Hepatocyte (in vitro differentiated cells): ENCODE measurements at regions not wholly inside any gene's neighbourhood (a gene's known extent, or its start where the extent isn't known, plus 50 kb on each side); places are given as distances from the start of the nearest gene placed in this dataset.

Experiments
- CTCF ChIP-seq: fragments of 200-600 bp; sonication (generic); IDR thresholded peaks from 2 replicates; pipeline ENCODE4 v1.5.1; 2016; ENCODE audit warnings: antibody characterized with exemption, mild to moderate bottlenecking; ENCODE audit not compliant: poor library complexity
- EZH2phosphoT487 ChIP-seq: fragments of 200-600 bp; sonication (generic); IDR thresholded peaks from one replicate; pipeline ENCODE4 v1.6.1; 2018; ENCODE audit warnings: antibody characterized with exemption, mild to moderate bottlenecking, low read depth, moderate library complexity; ENCODE audit not compliant: unreplicated experiment, severe bottlenecking

DNA sequence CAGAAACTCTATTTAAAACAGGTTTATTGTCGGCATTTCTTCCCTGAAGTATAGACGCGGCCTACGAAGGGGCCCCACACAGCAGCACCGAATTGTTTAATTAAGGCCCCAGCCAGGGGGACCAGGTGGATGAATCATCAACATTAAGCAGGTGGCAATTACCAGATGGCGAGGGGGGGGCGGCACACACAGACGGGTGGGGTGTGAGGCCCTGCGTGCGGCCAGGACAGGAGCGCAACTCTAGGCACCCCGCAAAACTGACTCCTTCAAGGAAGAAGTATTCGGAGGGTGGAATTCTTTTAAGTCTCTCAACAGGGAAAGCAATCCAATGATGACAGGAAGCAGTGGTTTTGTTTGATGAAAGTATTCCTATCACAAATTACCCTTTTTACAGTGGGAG lies 830.4 kb downstream of the GALR1 start:
- no peak for TF ChIP-seq CTCF
- TF ChIP-seq EZH2phosphoT487: no peak
